ENCODE measurements at regions not wholly inside any gene's neighbourhood (a gene's known extent, or its start where the extent isn't known, plus 50 kb on each side); places are given as distances from the start of the nearest gene placed in this dataset.

- no peaks in the 10 kb centered on the region for H3K79me2 ChIP-seq (ENCODE audit: insufficient read depth, low read length)
- Mint-ChIP-seq H3K27me3 (ENCODE audit: low read depth, unreplicated experiment) (no peaks in the 10 kb centered on the region), H3K9me3 (ENCODE audit: unreplicated experiment) (no peaks in the 10 kb centered on the region), H3K27ac (ENCODE audit: unreplicated experiment) (no peak overlapping the region), H3K36me3 (ENCODE audit: low read depth, unreplicated experiment) (no peaks in the 10 kb centered on the region), H3K4me3 (ENCODE audit: unreplicated experiment) (no peak overlapping the region), H3K4me1 (ENCODE audit: low read depth, unreplicated experiment) (no peaks in the 10 kb centered on the region)
- H3K36me3 ChIP-seq (ENCODE audit: insufficient read depth, low read length), result no peaks in the 10 kb centered on the region
- H3K4me2 ChIP-seq (ENCODE audit: low read length), result no peak overlapping the region
- H3K9me3 ChIP-seq (ENCODE audit: insufficient read depth, low read depth, low read length), result no peaks in the 10 kb centered on the region
- no peak for DNase-seq (ENCODE audit: low read depth)
- H2AFZ ChIP-seq (ENCODE audit: low read depth, low read length), result no peak overlapping the region
- no peaks in the 10 kb centered on the region for H3K27me3 ChIP-seq (ENCODE audit: insufficient read depth, low read length)
- no peak for TF ChIP-seq CTCF (IDR thresholded peaks at IDR 0.05; ENCODE audit: insufficient read depth, low read depth, low read length)
- no peak for TF ChIP-seq EZH2 (IDR thresholded peaks at IDR 0.05; ENCODE audit: insufficient read depth, low read length)
- no peak overlapping the region for H3K27ac ChIP-seq (ENCODE audit: low read depth, low read length)
- H3K9ac ChIP-seq (ENCODE audit: low read length), result no peak overlapping the region
- no peak for FAIRE-seq
- no peak overlapping the region for H3K4me3 ChIP-seq (ENCODE audit: insufficient read depth, low read depth, low read length)
- H4K20me1 ChIP-seq (ENCODE audit: insufficient read depth, low read length), result no peaks in the 10 kb centered on the region
- H3K4me1 ChIP-seq (ENCODE audit: insufficient read depth, low read length), result no peaks in the 10 kb centered on the region
Observed at GRCh38 chr21:18588001-18588662, 184.5 kb upstream of the TMPRSS15 start.

GRCh38 chr21:18601146-18601545, 197.6 kb upstream of the TMPRSS15 start:
- no peak overlapping the region for H3K27ac Mint-ChIP-seq (ENCODE audit: unreplicated experiment)
- H3K27me3 Mint-ChIP-seq (ENCODE audit: low read depth, unreplicated experiment), result no peaks in the 10 kb centered on the region
- Histone ChIP-seq H3K4me1 (ENCODE audit: insufficient read depth, low read length) (no peaks in the 10 kb centered on the region), H3K36me3 (ENCODE audit: insufficient read depth, low read length) (no peaks in the 10 kb centered on the region), H4K20me1 (ENCODE audit: insufficient read depth, low read length) (no peaks in the 10 kb centered on the region), H3K4me2 (ENCODE audit: low read length) (no peak overlapping the region), H3K27me3 (ENCODE audit: insufficient read depth, low read length) (no peaks in the 10 kb centered on the region), H2AFZ (ENCODE audit: low read depth, low read length) (no peak overlapping the region), H3K4me3 (ENCODE audit: insufficient read depth, low read depth, low read length) (no peak overlapping the region), H3K27ac (ENCODE audit: low read depth, low read length) (no peak overlapping the region), H3K9me3 (ENCODE audit: insufficient read depth, low read depth, low read length) (no peaks in the 10 kb centered on the region), H3K9ac (ENCODE audit: low read length) (no peak overlapping the region), H3K79me2 (ENCODE audit: insufficient read depth, low read length) (no peaks in the 10 kb centered on the region)
- H3K36me3 Mint-ChIP-seq (ENCODE audit: low read depth, unreplicated experiment), result no peaks in the 10 kb centered on the region
- DNase-seq (ENCODE audit: low read depth) (no peak), FAIRE-seq (no peak)
- H3K4me1 Mint-ChIP-seq (ENCODE audit: low read depth, unreplicated experiment), result no peaks in the 10 kb centered on the region
- peaks cover 1% of the 10 kb centered on the region for H3K9me3 Mint-ChIP-seq (ENCODE audit: unreplicated experiment)
- TF ChIP-seq EZH2 (IDR thresholded peaks at IDR 0.05; ENCODE audit: insufficient read depth, low read length) (no peak), CTCF (IDR thresholded peaks at IDR 0.05; ENCODE audit: insufficient read depth, low read depth, low read length) (no peak)
- no peak overlapping the region for H3K4me3 Mint-ChIP-seq (ENCODE audit: unreplicated experiment)

DNA sequence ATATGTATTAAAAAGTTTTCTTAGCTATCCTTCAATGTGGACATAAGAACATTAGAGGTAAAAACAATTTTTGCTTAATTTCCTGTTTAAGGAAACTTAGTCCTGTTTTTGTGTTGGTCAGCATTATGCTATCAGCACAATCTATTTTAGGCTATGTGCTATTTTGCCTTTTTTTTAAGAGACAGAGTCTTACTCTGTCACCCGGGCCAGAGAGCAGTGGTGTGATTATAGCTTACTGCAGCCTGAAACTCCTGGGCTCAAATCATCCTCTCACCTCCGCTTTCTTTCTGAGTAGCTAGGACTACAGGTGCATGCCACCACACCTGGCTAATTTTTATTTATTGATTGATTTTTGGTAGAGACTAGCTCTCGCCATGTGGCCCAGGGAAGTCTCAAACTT, 199.1 kb upstream of the TMPRSS15 start:
- no peaks in the 10 kb centered on the region for H3K9me3 ChIP-seq (ENCODE audit: insufficient read depth, low read depth, low read length)
- Mint-ChIP-seq H3K4me3 (ENCODE audit: unreplicated experiment) (no peak overlapping the region), H3K36me3 (ENCODE audit: low read depth, unreplicated experiment) (no peaks in the 10 kb centered on the region), H3K27ac (ENCODE audit: unreplicated experiment) (no peak overlapping the region), H3K27me3 (ENCODE audit: low read depth, unreplicated experiment) (no peaks in the 10 kb centered on the region), H3K9me3 (ENCODE audit: unreplicated experiment) (peaks cover 1% of the 10 kb centered on the region), H3K4me1 (ENCODE audit: low read depth, unreplicated experiment) (no peaks in the 10 kb centered on the region)
- H3K36me3 ChIP-seq (ENCODE audit: insufficient read depth, low read length), result no peaks in the 10 kb centered on the region
- H3K79me2 ChIP-seq (ENCODE audit: insufficient read depth, low read length), result no peaks in the 10 kb centered on the region
- H3K27me3 ChIP-seq (ENCODE audit: insufficient read depth, low read length), result no peaks in the 10 kb centered on the region
- TF ChIP-seq EZH2 (IDR thresholded peaks at IDR 0.05; ENCODE audit: insufficient read depth, low read length), result no peak
- no peak for TF ChIP-seq CTCF (IDR thresholded peaks at IDR 0.05; ENCODE audit: insufficient read depth, low read depth, low read length)
- no peak for FAIRE-seq
- no peak for DNase-seq (ENCODE audit: low read depth)
- no peak overlapping the region for H3K27ac ChIP-seq (ENCODE audit: low read depth, low read length)
- H3K4me2 ChIP-seq (ENCODE audit: low read length), result no peak overlapping the region
- H4K20me1 ChIP-seq (ENCODE audit: insufficient read depth, low read length), result no peaks in the 10 kb centered on the region
- H3K9ac ChIP-seq (ENCODE audit: low read length), result no peak overlapping the region
- no peaks in the 10 kb centered on the region for H3K4me1 ChIP-seq (ENCODE audit: insufficient read depth, low read length)
- no peak overlapping the region for H3K4me3 ChIP-seq (ENCODE audit: insufficient read depth, low read depth, low read length)
- H2AFZ ChIP-seq (ENCODE audit: low read depth, low read length), result no peak overlapping the region

All from astrocyte (in vitro differentiated cells and primary cell).